IMR-90 (cell line): ENCODE measurements at regions not wholly inside any gene's neighbourhood (a gene's known extent, or its start where the extent isn't known, plus 50 kb on each side); places are given as distances from the start of the nearest gene placed in this dataset.

Experiments
- ATAC-seq: fragments of 200-7000 bp; cut with Tn5 transposase; 2 replicates; pipeline ENCODE4 v1.9.1; 2020; ENCODE audit warnings: low read depth, mild to moderate bottlenecking, moderate library complexity
- BruUV-seq: library from RNA; stranded (reverse); fragments of 400-500 nt; replicated peaks from 2 replicates; lab custom pipeline; 2021; lab: Mats Ljungman, UMichigan
- CTCF ChIA-PET: fragments of 300-600 bp; formaldehyde crosslinking; extraction: SDS; loops from one replicate; lab custom pipeline; 2021; ENCODE audit warnings: antibody characterized with exemption; lab: Yijun Ruan, JAX
- POLR2A ChIA-PET: fragments of 300-600 bp; sonication (Branson Sonifier 250); formaldehyde crosslinking; loops from one replicate; lab custom pipeline; 2022; ENCODE audit warnings: antibody characterized with exemption; ENCODE audit not compliant: unreplicated experiment; lab: Charles Lee
- DNase-seq: peaks from one replicate; pipeline ENCODE4 v3.0.0; 2013
- H2AFZ ChIP-seq: replicated peaks from 2 replicates; pipeline ENCODE3; 2013; ENCODE audit warnings: low read length, mild to moderate bottlenecking; ENCODE audit not compliant: poor library complexity
- H2AK5ac ChIP-seq: 2 replicates; pipeline ENCODE4 v1.6.1; 2013; ENCODE audit warnings: low read depth, low read length, inconsistent platforms
- H2AK9ac ChIP-seq: replicated peaks from 2 replicates; pipeline ENCODE3; 2013; ENCODE audit warnings: mild to moderate bottlenecking, low read depth, low read length, moderate library complexity; ENCODE audit not compliant: poor library complexity
- H2BK120ac ChIP-seq: 2 replicates; pipeline ENCODE4 v1.6.1; 2013; ENCODE audit warnings: low read depth, low read length, inconsistent platforms
- H2BK15ac ChIP-seq: 3 replicates; pipeline ENCODE4 v1.6.1; 2013; ENCODE audit warnings: low read depth, low read length, inconsistent platforms
- H2BK20ac ChIP-seq: 2 replicates; pipeline ENCODE4 v1.6.1; 2013; ENCODE audit warnings: low read depth, mild to moderate bottlenecking, inconsistent platforms, low read length, moderate library complexity
- H2BK5ac ChIP-seq: 2 replicates; pipeline ENCODE4 v1.6.1; 2013; ENCODE audit warnings: mild to moderate bottlenecking, low read depth, low read length, inconsistent platforms; ENCODE audit not compliant: poor library complexity, severe bottlenecking
- H3K14ac ChIP-seq: replicated peaks from 2 replicates; pipeline ENCODE4 v1.6.1; 2013; ENCODE audit warnings: low read depth, low read length, inconsistent platforms
- H3K18ac ChIP-seq: 2 replicates; pipeline ENCODE4 v1.6.1; 2013; ENCODE audit warnings: low read depth, low read length, control low read depth
- H3K23ac ChIP-seq: 2 replicates; pipeline ENCODE4 v1.6.1; 2013; ENCODE audit warnings: low read depth, low read length, inconsistent platforms
- H3K27ac ChIP-seq: 2 replicates; pipeline ENCODE4 v1.5.1; 2013; ENCODE audit warnings: mild to moderate bottlenecking, control low read depth, low read length; ENCODE audit not compliant: insufficient read depth
- H3K27me3 ChIP-seq: 2 replicates; pipeline ENCODE4 v1.6.1; 2013; ENCODE audit warnings: low read length; ENCODE audit not compliant: control insufficient read depth, insufficient read depth
- H3K36me3 ChIP-seq: 2 replicates; pipeline ENCODE4 v1.6.1; 2013; ENCODE audit warnings: low read length, mixed read lengths; ENCODE audit not compliant: control insufficient read depth, insufficient read depth
- H3K4ac ChIP-seq: 2 replicates; pipeline ENCODE4 v1.6.1; 2013; ENCODE audit warnings: low read depth, low read length, inconsistent platforms
- H3K4me1 ChIP-seq: 2 replicates; pipeline ENCODE4 v1.6.1; 2013; ENCODE audit warnings: low read length, mixed read lengths; ENCODE audit not compliant: control insufficient read depth, insufficient read depth
- H3K4me2 ChIP-seq: 2 replicates; pipeline ENCODE4 v1.6.1; 2013; ENCODE audit warnings: low read depth, mild to moderate bottlenecking, control low read depth, low read length, moderate library complexity
- H3K4me3 ChIP-seq: 2 replicates; pipeline ENCODE4 v1.5.1; 2013; ENCODE audit warnings: low read depth, mild to moderate bottlenecking, control low read depth, low read length, moderate library complexity; ENCODE audit not compliant: insufficient read depth
- H3K56ac ChIP-seq: 2 replicates; pipeline ENCODE4 v1.6.1; 2013; ENCODE audit warnings: low read length, inconsistent platforms; ENCODE audit not compliant: insufficient read depth; ENCODE audit errors: extremely low read depth
- H3K79me1 ChIP-seq, 2 experiments: 2 replicates each; pipeline ENCODE4 v1.6.1; 2013; ENCODE audit warnings: low read length in 2 of 2, inconsistent platforms in 1 of 2, low read depth in 1 of 2
- H3K9ac ChIP-seq: 2 replicates; pipeline ENCODE4 v1.6.1; 2013; ENCODE audit warnings: low read depth, low read length, control low read depth
- H3K9me1 ChIP-seq: 2 replicates; pipeline ENCODE4 v1.6.1; 2013; ENCODE audit warnings: low read length, inconsistent platforms; ENCODE audit not compliant: insufficient read depth
- H3K9me3 ChIP-seq: 2 replicates; pipeline ENCODE4 v1.6.1; 2013; ENCODE audit warnings: low read length; ENCODE audit not compliant: control insufficient read depth, insufficient read depth
- H4K20me1 ChIP-seq: 2 replicates; pipeline ENCODE4 v1.6.1; 2013; ENCODE audit warnings: low read length, inconsistent platforms; ENCODE audit not compliant: insufficient read depth
- H4K5ac ChIP-seq: 2 replicates; pipeline ENCODE4 v1.6.1; 2013; ENCODE audit warnings: mild to moderate bottlenecking, low read depth, low read length, control low read depth
- H4K8ac ChIP-seq, 2 experiments: 2 replicates each; pipeline ENCODE4 v1.6.1; 2013; ENCODE audit warnings: low read depth in 2 of 2, low read length in 2 of 2, control low read depth in 1 of 2, inconsistent platforms in 1 of 2
- H4K91ac ChIP-seq: 2 replicates; pipeline ENCODE4 v1.6.1; 2013; ENCODE audit warnings: low read depth, low read length, inconsistent platforms; ENCODE audit not compliant: insufficient read depth
- BHLHE40 ChIP-seq: fragments of 150-350 bp; IDR thresholded peaks from 2 replicates; pipeline ENCODE4 v1.6.1; 2016; ENCODE audit warnings: mild to moderate bottlenecking, low read depth, low read length
- CEBPB ChIP-seq: IDR thresholded peaks from 2 replicates; pipeline ENCODE4 v1.6.1; 2012; ENCODE audit warnings: low read depth, low read length, improper control_type of control experiment
- FOS ChIP-seq: fragments of 150-350 bp; IDR thresholded peaks from 2 replicates; pipeline ENCODE4 v1.6.1; 2016; ENCODE audit warnings: low read depth, low read length
- MAFK ChIP-seq: IDR thresholded peaks from 2 replicates; pipeline ENCODE4 v1.6.1; 2012; ENCODE audit warnings: low read depth, low read length, improper control_type of control experiment
- MXI1 ChIP-seq: IDR thresholded peaks from 2 replicates; pipeline ENCODE4 v1.6.1; 2012; ENCODE audit warnings: low read depth, mild to moderate bottlenecking, low read length, moderate library complexity, borderline replicate concordance
- NFE2L2 ChIP-seq: fragments of 150-350 bp; IDR thresholded peaks from 2 replicates; pipeline ENCODE4 v1.6.1; 2016; ENCODE audit warnings: low read depth, mild to moderate bottlenecking, low read length
- POLR2A ChIP-seq: IDR thresholded peaks from 2 replicates; pipeline ENCODE4 v1.6.1; 2012; ENCODE audit warnings: mild to moderate bottlenecking, low read depth, low read length
- RAD21 ChIP-seq: IDR thresholded peaks from 2 replicates; pipeline ENCODE4 v1.6.1; 2012; ENCODE audit warnings: low read length, improper control_type of control experiment
- RCOR1 ChIP-seq: IDR thresholded peaks from 2 replicates; pipeline ENCODE4 v1.6.1; 2012; ENCODE audit warnings: mild to moderate bottlenecking, low read length, improper control_type of control experiment; ENCODE audit not compliant: insufficient replicate concordance
- WGBS, 2 experiments: methylation state at CpG; one replicate each; pipeline versions ENCODE4 v1.1.5 to v1.1.7; 2013; ENCODE audit warnings: missing lambda C conversion rate in 2 of 2; ENCODE audit not compliant: insufficient read length in 1 of 2; ENCODE audit errors: extremely low coverage in 2 of 2; 5-methylcytosine and 5-hydroxymethylcytosine counted together
- dilution Hi-C: fragments of 300-500 bp; cut with HindIII; formaldehyde crosslinking; loops from one replicate; pipeline ENCODE4 v1.14.3; 2018; ENCODE audit warnings: low sequenced_read_pairs; ENCODE audit not compliant: unreplicated experiment
- in situ Hi-C: fragments of 300-500 bp; cut with MboI; formaldehyde crosslinking; loops from 3 replicates; pipeline ENCODE4 v1.14.3; 2019; ENCODE audit warnings: low sequenced_read_pairs, inconsistent platforms, mixed read lengths
- intact Hi-C: fragments of 100-400 bp; cut with micrococcal nuclease; formaldehyde crosslinking; loops from 2 replicates; pipeline ENCODE4 v1.10.0; 2022

- peaks cover 11% of the 10 kb centered on the region for H3K4me1 ChIP-seq
- ATAC-seq (peak; percentile 84), DNase-seq (peak; percentile 98)
- CTCF ChIA-PET: no interaction called here
- H2BK5ac ChIP-seq: peak overlapping the region; percentile 95
- TF ChIP-seq MXI1 (no peak), NFE2L2 (no peak; the same call in 1 of the 2 replicates), MAFK (peak; percentile 73), FOS (peak; percentile 85), RAD21 (peak; percentile 17; the same call in 1 of the 2 replicates), POLR2A (no peak), BHLHE40 (peak; percentile 46), CEBPB (peak; percentile 99), RCOR1 (peak; percentile 88)
- intact Hi-C loops: no loop called here
- H2AK9ac ChIP-seq: no peak overlapping the region
- H3K9me3 ChIP-seq: peaks cover 2% of the 10 kb centered on the region
- H3K9ac ChIP-seq: no peak overlapping the region
- no peaks in the 10 kb centered on the region for H4K20me1 ChIP-seq
- H3K4me3 ChIP-seq: no peak overlapping the region
- H3K4me2 ChIP-seq: no peak overlapping the region
- H2AK5ac ChIP-seq: no peak overlapping the region
- no peak overlapping the region for H3K27ac ChIP-seq
- H3K36me3 ChIP-seq: no peaks in the 10 kb centered on the region
- no peaks in the 10 kb centered on the region for H3K79me1 ChIP-seq
- WGBS, 2 experiments: no CpG with 5 or more reads among the region's 2 CpGs
- H2BK120ac ChIP-seq: peak overlapping the region; percentile 14; the same call in 1 of the 2 replicates
- H2AFZ ChIP-seq: no peak overlapping the region
- no peak overlapping the region for H2BK20ac ChIP-seq
- H3K56ac ChIP-seq: no peak overlapping the region
- H3K18ac ChIP-seq: no peak overlapping the region
- H2BK15ac ChIP-seq: no peak overlapping the region
- H3K14ac ChIP-seq: no peak overlapping the region
- in situ Hi-C loops: no loop called here
- 0 out of 2 replicates have a peak, but pooled peaks cover 5% of the 10 kb centered on the region for H3K9me1 ChIP-seq
- BruUV-seq: no TSS peak
- no peaks in the 10 kb centered on the region for H3K27me3 ChIP-seq
- no peak overlapping the region for H3K23ac ChIP-seq
- H4K5ac ChIP-seq: no peak overlapping the region
- POLR2A ChIA-PET: interaction anchor here (0.6 to 0.9 kb wide), 2 partner anchors 103 to 726 kb away, joined by 3 read pairs; no protein-coding TSS in a partner anchor
- no peak overlapping the region for H4K8ac ChIP-seq
- H3K4ac ChIP-seq: no peak overlapping the region
- no peak overlapping the region for H4K91ac ChIP-seq
- dilution Hi-C loops: no loop called here
These were observed 800.1 kb upstream of the CITED2 start for GRCh38 chr6:140174524-140174923.
